Lower lobe of right lung (tissue), 2 donors: ENCODE measurements at regions not wholly inside any gene's neighbourhood (a gene's known extent, or its start where the extent isn't known, plus 50 kb on each side); places are given as distances from the start of the nearest gene placed in this dataset.
A peak's percentile ranks its signal among the peaks of the same experiment; 100 is the strongest.
"Not testable (repeated sequence)": the region's sequence is repeated elsewhere in the genome, so short reads cannot be mapped to it uniquely, and the experiment has no call there.

Experiments used
- ATAC-seq, 2 donors: fragments of 200-7000 bp; cut with Tn5 transposase; one replicate each; pipeline ENCODE4 v1.9.1; 2020 to 2022; ENCODE audit warnings: mild to moderate bottlenecking in 2 of 2, moderate library complexity in 2 of 2
- DNase-seq: peaks from one replicate; pipeline ENCODE4 v3.0.0-alpha.2; 2020
- H3K27ac ChIP-seq: fragments of 200-600 bp; one replicate; pipeline ENCODE4 v1.8.0; 2022
- H3K27me3 ChIP-seq: fragments of 200-600 bp; one replicate; pipeline ENCODE4 v1.8.0; 2022; ENCODE audit warnings: low read depth
- H3K36me3 ChIP-seq: fragments of 200-600 bp; one replicate; pipeline ENCODE4 v1.8.0; 2022; ENCODE audit warnings: mild to moderate bottlenecking
- H3K4me1 ChIP-seq: fragments of 200-600 bp; one replicate; pipeline ENCODE4 v1.8.0; 2022
- H3K4me3 ChIP-seq: fragments of 200-600 bp; one replicate; pipeline ENCODE4 v1.8.0; 2022; ENCODE audit warnings: mild to moderate bottlenecking
- H3K9me3 ChIP-seq: fragments of 200-600 bp; one replicate; pipeline ENCODE4 v1.8.0; 2022
- intact Hi-C: fragments of 100-400 bp; cut with DNase I; formaldehyde crosslinking; loops from one replicate; pipeline ENCODE4 v1.11.0; 2022
- TF ChIP-seq, protein P1 (sequence below): fragments of 200-600 bp; IDR thresholded peaks from one replicate; pipeline ENCODE4 v1.8.0; 2022; ENCODE audit warnings: antibody characterized with exemption, mild to moderate bottlenecking
- donor health status: DM: no; HTN: yes; CAD: no; lungs with severe emphysema.

DNA sequence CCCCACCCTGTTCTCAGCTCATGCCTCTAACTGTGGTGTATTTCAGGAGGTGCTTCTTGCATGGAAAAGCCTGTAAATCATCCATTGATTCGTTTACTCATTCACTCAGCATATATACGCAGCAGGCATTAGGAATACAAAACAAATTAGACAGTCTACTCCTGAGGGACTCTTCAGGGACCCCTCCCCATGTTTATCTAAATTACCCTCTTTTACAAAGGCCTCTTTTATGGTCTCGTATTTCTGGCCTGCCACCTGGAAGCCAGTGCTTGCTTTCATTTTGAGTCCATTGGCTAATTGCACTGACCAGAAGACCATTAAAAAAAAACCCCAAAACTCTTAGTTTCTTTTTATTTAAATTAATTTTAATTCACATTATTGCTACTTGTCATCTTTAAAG, 134.4 kb downstream of the DACT1 start:
- TF ChIP-seq, protein P1, sequence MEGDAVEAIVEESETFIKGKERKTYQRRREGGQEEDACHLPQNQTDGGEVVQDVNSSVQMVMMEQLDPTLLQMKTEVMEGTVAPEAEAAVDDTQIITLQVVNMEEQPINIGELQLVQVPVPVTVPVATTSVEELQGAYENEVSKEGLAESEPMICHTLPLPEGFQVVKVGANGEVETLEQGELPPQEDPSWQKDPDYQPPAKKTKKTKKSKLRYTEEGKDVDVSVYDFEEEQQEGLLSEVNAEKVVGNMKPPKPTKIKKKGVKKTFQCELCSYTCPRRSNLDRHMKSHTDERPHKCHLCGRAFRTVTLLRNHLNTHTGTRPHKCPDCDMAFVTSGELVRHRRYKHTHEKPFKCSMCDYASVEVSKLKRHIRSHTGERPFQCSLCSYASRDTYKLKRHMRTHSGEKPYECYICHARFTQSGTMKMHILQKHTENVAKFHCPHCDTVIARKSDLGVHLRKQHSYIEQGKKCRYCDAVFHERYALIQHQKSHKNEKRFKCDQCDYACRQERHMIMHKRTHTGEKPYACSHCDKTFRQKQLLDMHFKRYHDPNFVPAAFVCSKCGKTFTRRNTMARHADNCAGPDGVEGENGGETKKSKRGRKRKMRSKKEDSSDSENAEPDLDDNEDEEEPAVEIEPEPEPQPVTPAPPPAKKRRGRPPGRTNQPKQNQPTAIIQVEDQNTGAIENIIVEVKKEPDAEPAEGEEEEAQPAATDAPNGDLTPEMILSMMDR: no peak
- H3K36me3 ChIP-seq: no peaks in the 10 kb centered on the region
- H3K4me3 ChIP-seq: no peak overlapping the region
- no peaks in the 10 kb centered on the region for H3K9me3 ChIP-seq
- DNase-seq (no peak), ATAC-seq (no peak)
- H3K27ac ChIP-seq: no peak overlapping the region
- no peaks in the 10 kb centered on the region for H3K27me3 ChIP-seq
- no peaks in the 10 kb centered on the region for H3K4me1 ChIP-seq
- intact Hi-C loops: no loop called here

DNA sequence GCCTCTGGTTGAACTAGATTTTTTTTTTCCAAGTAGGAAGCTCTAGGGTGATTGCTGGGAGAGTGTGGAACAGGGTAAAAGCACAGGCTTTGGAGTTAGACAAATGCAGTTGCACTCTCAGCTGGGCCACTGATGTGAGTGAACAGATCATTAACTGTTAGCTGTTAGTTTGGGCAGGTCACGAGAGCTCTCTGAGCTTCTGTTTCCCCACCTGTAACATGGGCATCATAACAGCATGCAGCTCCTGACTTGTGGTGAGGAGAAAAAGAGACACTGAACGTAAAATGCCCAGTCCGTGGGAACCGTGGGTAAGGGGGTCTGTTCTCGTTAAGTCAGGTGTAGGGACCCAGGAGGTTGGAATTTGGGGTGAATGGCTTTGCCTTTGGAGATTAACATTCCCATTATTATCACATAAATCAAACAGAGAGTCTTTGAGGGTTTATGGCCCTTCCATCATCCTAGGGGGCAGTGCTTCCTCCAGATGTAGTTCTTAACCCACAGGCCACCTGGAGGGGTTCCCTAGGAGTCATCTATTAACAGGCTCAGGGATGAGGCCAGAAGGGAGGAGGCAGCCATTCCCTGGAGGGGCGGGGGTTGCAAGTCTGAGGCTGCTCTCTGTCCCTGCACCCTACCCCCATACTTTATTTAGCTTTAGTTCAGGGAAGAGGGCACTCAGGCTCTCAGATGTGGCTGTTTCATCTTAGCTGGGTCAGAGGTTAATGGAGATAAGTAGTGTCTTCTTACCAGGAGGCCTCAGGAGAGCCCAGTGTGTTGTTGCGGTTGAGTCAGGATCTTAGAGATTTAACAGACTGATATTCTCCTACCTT, 135.2 kb downstream of the DACT1 start:
- ATAC-seq: no peak
- TF ChIP-seq, protein P1: no peak
- Histone ChIP-seq H3K27ac (no peak overlapping the region), H3K4me3 (no peak overlapping the region), H3K4me1 (no peaks in the 10 kb centered on the region), H3K36me3 (no peaks in the 10 kb centered on the region), H3K9me3 (no peaks in the 10 kb centered on the region), H3K27me3 (no peaks in the 10 kb centered on the region)
- no peak for DNase-seq
- intact Hi-C loops: no loop called here

DNA sequence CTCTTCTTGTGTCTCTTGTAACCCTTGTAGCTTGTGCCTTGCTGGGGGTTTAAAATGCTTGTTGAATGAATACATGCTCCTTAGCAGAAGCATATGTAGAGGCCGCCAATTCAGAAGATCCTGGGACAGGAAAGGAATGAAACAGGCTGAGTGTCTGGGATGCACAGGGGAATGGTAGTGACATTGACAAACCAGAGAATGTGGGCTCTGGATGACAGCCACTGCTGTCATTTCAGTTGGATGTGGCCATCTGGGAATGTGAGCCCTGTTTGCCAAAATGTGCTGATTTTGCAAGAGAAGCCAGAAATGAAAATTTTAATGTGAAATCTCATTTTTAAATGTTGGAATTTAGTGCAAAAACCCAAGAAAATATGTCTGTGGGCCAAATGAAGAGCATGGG, 136.8 kb downstream of the DACT1 start:
- H3K4me3 ChIP-seq: no peak overlapping the region
- no peak for ATAC-seq
- no peaks in the 10 kb centered on the region for H3K36me3 ChIP-seq
- no peaks in the 10 kb centered on the region for H3K4me1 ChIP-seq
- no peaks in the 10 kb centered on the region for H3K9me3 ChIP-seq
- no peak for DNase-seq
- intact Hi-C loops: no loop called here
- no peak overlapping the region for H3K27ac ChIP-seq
- TF ChIP-seq, protein P1: no peak
- no peaks in the 10 kb centered on the region for H3K27me3 ChIP-seq

DNA sequence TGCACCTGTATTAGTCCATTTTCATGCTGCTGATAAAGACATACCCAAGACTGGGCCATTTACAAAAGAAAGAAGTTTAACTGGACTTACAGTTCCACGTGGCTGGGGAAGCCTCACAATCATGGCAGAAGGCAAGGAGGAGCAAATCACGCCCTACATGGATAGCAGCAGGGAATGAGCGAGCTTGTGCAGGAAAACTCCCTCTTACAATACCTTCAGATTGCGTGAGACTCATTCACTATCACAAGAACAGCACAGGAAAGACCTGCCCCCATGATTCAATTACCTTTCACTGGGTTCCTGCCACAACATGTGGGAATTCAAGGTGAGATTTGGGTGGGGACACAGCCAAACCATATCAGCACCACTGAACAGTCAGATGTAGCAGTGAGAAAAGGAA, 137.4 kb downstream of the DACT1 start:
- H3K36me3 ChIP-seq, intact Hi-C loops, H3K27me3 ChIP-seq, H3K9me3 ChIP-seq, DNase-seq, H3K27ac ChIP-seq, H3K4me3 ChIP-seq, ATAC-seq, H3K4me1 ChIP-seq: not testable (repeated sequence)

DNA sequence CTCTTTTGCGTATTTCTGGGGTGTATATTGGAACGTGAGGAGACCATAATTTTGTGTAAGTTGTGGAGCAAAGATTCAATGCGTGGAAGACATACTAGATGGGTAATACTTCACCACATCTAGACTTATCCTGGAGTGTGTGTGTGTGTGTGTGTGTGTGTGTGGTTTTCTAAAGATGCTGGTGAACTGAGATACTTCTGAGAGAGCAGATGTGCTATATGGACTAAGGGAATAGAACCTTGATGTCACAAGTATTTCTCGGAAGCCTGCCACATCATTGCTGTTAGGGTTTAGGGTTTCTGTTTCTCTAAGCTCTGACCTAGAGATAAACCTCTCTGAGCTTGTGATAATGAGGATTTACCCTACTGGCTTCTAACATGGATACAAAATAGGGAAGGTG, 138.8 kb downstream of the DACT1 start:
- Histone ChIP-seq H3K27me3 (no peaks in the 10 kb centered on the region), H3K27ac (no peak overlapping the region), H3K9me3 (no peaks in the 10 kb centered on the region), H3K4me3 (no peak overlapping the region), H3K36me3 (no peaks in the 10 kb centered on the region), H3K4me1 (no peaks in the 10 kb centered on the region)
- DNase-seq (no peak), ATAC-seq (no peak)
- TF ChIP-seq, protein P1: no peak
- intact Hi-C loops: no loop called here

GRCh38 chr14:58777541-58777979, 139.8 kb downstream of the DACT1 start:
- Histone ChIP-seq H3K9me3 (no peaks in the 10 kb centered on the region), H3K4me3 (no peak overlapping the region), H3K36me3 (no peaks in the 10 kb centered on the region), H3K4me1 (no peaks in the 10 kb centered on the region), H3K27ac (no peak overlapping the region), H3K27me3 (no peaks in the 10 kb centered on the region)
- TF ChIP-seq, protein P1: no peak
- DNase-seq: no peak
- ATAC-seq: peak in 1 of 2 donors; percentile 9
- intact Hi-C loops: no loop called here
